ENCODE measurements at regions not wholly inside any gene's neighbourhood (a gene's known extent, or its start where the extent isn't known, plus 50 kb on each side); places are given as distances from the start of the nearest gene placed in this dataset.

GRCh38 chr9:86594724-86595123 is 240.5 kb upstream of the TUT7 start:
- TF ChIP-seq CTCF (IDR thresholded peaks at IDR 0.05), result no peak
- DNase-seq (ENCODE audit: low spot score) (no peak), ATAC-seq (ENCODE audit: low FRiP score) (no peak)

- TF ChIP-seq CTCF (IDR thresholded peaks at IDR 0.05), result no peak
Measured at GRCh38 chr9:86591472-86591871, 237.3 kb upstream of the TUT7 start.

GRCh38 chr9:86589730-86590129 is 235.5 kb upstream of the TUT7 start:
- TF ChIP-seq CTCF (IDR thresholded peaks at IDR 0.05), result no peak

More at GRCh38 chr9:86591472-86591871, 237.3 kb upstream of the TUT7 start:
- ATAC-seq (ENCODE audit: low FRiP score) (no peak), DNase-seq (ENCODE audit: low spot score) (no peak)

GRCh38 chr9:86589273-86589672 is 235.1 kb upstream of the TUT7 start:
- DNase-seq (ENCODE audit: low spot score), result no peak
- ATAC-seq (ENCODE audit: low FRiP score), result no peak
- no peak for TF ChIP-seq CTCF (IDR thresholded peaks at IDR 0.05)

More at GRCh38 chr9:86589730-86590129, 235.5 kb upstream of the TUT7 start:
- no peak for ATAC-seq (ENCODE audit: low FRiP score)
- DNase-seq (ENCODE audit: low spot score), result no peak

GRCh38 chr9:86586144-86586494 is 231.9 kb upstream of the TUT7 start:
- peak; percentile 10 for ATAC-seq (ENCODE audit: low FRiP score)
- no peak for TF ChIP-seq CTCF (IDR thresholded peaks at IDR 0.05)
- no peak for DNase-seq (ENCODE audit: low spot score)

- no peak for DNase-seq (ENCODE audit: low spot score)
- no peak for TF ChIP-seq CTCF (IDR thresholded peaks at IDR 0.05)
- peak; percentile 71 for ATAC-seq (ENCODE audit: low FRiP score)
Measured at GRCh38 chr9:86585422-86586143, 231.4 kb upstream of the TUT7 start.

- no peak for TF ChIP-seq CTCF (IDR thresholded peaks at IDR 0.05)
- no peak for DNase-seq (ENCODE audit: low spot score)
- ATAC-seq (ENCODE audit: low FRiP score), result no peak
Measured at GRCh38 chr9:86580688-86581087, 226.5 kb upstream of the TUT7 start.
